Right atrium auricular region (tissue), 2 donors: ENCODE measurements at regions not wholly inside any gene's neighbourhood (a gene's known extent, or its start where the extent isn't known, plus 50 kb on each side); places are given as distances from the start of the nearest gene placed in this dataset.

ENCODE experiments used
- DNase-seq: peaks from one replicate; pipeline ENCODE4 v3.0.0-alpha.2; 2019; ENCODE audit warnings: low spot score
- H3K27ac ChIP-seq, 2 donors: fragments of 200-600 bp; sonication (generic); 1 replicate in 1 of 2; 2 replicates in 1 of 2; pipeline ENCODE4 v1.5.1; 2016 to 2019
- H3K27me3 ChIP-seq, 2 donors: fragments of 200-600 bp; sonication (generic); one replicate each; pipeline versions ENCODE4 v1.5.1 to v1.6.0; 2017 to 2019
- H3K36me3 ChIP-seq: fragments of 200-600 bp; sonication (generic); one replicate; pipeline ENCODE4 v1.5.1; 2016
- H3K4me1 ChIP-seq, 2 donors: fragments of 200-600 bp; sonication (generic); one replicate each; pipeline versions ENCODE4 v1.5.1 to v1.6.0; 2017 to 2019
- H3K4me3 ChIP-seq, 2 donors: fragments of 200-600 bp; sonication (generic); 1 replicate in 1 of 2; 2 replicates in 1 of 2; pipeline ENCODE4 v1.5.1; 2017 to 2019; ENCODE audit warnings: mild to moderate bottlenecking in 1 of 2, moderate library complexity in 1 of 2
- H3K9me3 ChIP-seq, 2 donors: fragments of 200-600 bp; sonication (generic); one replicate each; pipeline ENCODE4 v1.5.1; 2019
- CTCF ChIP-seq, 2 donors: fragments of 200-600 bp; sonication (generic); IDR thresholded peaks; one replicate each; pipeline ENCODE4 v1.5.1; 2019; ENCODE audit warnings: antibody characterized with exemption in 2 of 2

GRCh38 chr10:111921821-111922220, 261.7 kb downstream of the GPAM start:
- H3K36me3 ChIP-seq, result no peaks in the 10 kb centered on the region
- H3K9me3 ChIP-seq, result no peaks in the 10 kb centered on the region
- no peak for TF ChIP-seq CTCF (IDR thresholded peaks at IDR 0.05)
- no peak overlapping the region for H3K4me3 ChIP-seq
- H3K27ac ChIP-seq, result no peak overlapping the region
- no peaks in the 10 kb centered on the region for H3K27me3 ChIP-seq
- H3K4me1 ChIP-seq, result no peaks in the 10 kb centered on the region
- DNase-seq, result no peak

DNA sequence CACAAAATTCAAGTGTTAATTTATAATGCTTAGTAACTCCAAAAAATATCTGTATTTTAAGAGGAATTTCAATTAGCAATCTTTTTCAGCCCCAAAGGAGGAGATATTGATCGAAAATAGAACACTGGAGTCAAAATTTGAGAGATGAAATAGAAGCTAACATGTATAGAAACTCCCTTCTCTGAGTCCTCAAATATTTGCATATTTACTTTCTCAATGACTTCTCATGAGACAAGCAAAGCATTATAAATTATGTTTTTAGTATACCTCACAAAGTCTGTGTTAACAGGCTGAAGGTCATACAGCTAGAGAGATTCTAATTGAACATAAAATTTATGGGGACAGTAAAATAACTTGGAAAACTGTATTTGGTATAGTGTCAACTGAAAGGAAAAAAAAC, 260.5 kb downstream of the GPAM start:
- Histone ChIP-seq H3K4me3 (no peak overlapping the region), H3K4me1 (no peaks in the 10 kb centered on the region), H3K27me3 (no peaks in the 10 kb centered on the region), H3K27ac (no peak overlapping the region), H3K9me3 (no peaks in the 10 kb centered on the region), H3K36me3 (no peaks in the 10 kb centered on the region)
- no peak for DNase-seq
- no peak for TF ChIP-seq CTCF (IDR thresholded peaks at IDR 0.05)

DNA sequence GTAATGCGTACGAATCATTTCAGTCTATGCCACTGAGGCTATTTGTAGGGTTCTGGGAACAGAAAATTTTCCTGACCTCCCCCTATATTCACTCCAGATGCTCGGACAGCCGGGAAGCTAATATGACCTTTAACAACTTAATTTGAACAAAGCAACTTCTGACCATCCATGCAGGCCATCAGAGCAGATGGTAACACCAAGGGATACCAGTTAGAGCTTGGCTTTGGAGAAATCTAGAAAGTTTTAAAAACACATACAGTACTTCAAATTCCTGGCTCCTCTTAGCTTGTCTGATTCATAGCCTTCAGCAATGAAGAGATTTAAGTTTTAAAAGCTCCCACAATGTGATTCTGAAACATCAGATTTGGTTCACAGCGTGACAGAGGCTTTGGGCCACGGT, 257.3 kb downstream of the GPAM start:
- H3K36me3 ChIP-seq, result no peaks in the 10 kb centered on the region
- DNase-seq, result no peak
- H3K27me3 ChIP-seq, result no peaks in the 10 kb centered on the region
- no peak overlapping the region for H3K4me3 ChIP-seq
- H3K4me1 ChIP-seq, result no peaks in the 10 kb centered on the region
- no peak overlapping the region for H3K27ac ChIP-seq
- no peak for TF ChIP-seq CTCF (IDR thresholded peaks at IDR 0.05)
- peaks cover 0 to 7% of the 10 kb centered on the region in 2 donors for H3K9me3 ChIP-seq

DNA sequence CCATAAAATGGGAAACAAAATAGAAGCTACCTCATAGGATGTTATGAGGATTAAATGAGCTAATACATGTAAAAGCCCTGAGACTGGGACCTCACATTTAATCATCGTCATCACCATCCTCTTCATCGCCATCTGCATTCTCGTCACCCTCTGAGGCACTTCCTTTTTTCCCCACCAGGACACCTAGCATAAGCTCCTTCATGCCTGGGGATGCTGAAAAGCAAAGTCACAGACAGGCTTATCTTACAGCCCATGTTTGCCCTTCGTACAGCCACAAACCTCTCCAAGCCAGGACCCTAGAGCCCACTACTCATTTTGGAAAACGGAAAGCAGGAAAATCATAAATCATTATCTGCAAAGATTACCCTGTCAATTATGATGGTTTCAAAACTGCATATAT, 249.6 kb downstream of the GPAM start:
- Histone ChIP-seq H3K36me3 (no peaks in the 10 kb centered on the region), H3K27ac (no peak overlapping the region), H3K4me1 (no peaks in the 10 kb centered on the region), H3K9me3 (peaks cover 0 to 10% of the 10 kb centered on the region in 2 donors), H3K4me3 (no peak overlapping the region), H3K27me3 (no peaks in the 10 kb centered on the region)
- DNase-seq, result no peak
- TF ChIP-seq CTCF (IDR thresholded peaks at IDR 0.05), result no peak

GRCh38 chr10:111934931-111935330, 248.6 kb downstream of the GPAM start:
- Histone ChIP-seq H3K4me1 (no peaks in the 10 kb centered on the region), H3K27ac (no peak overlapping the region), H3K4me3 (no peak overlapping the region), H3K9me3 (peaks cover 0 to 4% of the 10 kb centered on the region in 2 donors), H3K27me3 (no peaks in the 10 kb centered on the region), H3K36me3 (no peaks in the 10 kb centered on the region)
- no peak for TF ChIP-seq CTCF (IDR thresholded peaks at IDR 0.05)
- no peak for DNase-seq

- H3K4me1 ChIP-seq, result no peaks in the 10 kb centered on the region
- no peaks in the 10 kb centered on the region for H3K27me3 ChIP-seq
- no peak for DNase-seq
- no peak overlapping the region for H3K4me3 ChIP-seq
- peaks cover 0 to 4% of the 10 kb centered on the region in 2 donors for H3K9me3 ChIP-seq
- TF ChIP-seq CTCF (IDR thresholded peaks at IDR 0.05), result no peak
- no peaks in the 10 kb centered on the region for H3K36me3 ChIP-seq
- H3K27ac ChIP-seq, result no peak overlapping the region
Observed at GRCh38 chr10:111936143-111936542, 247.4 kb downstream of the GPAM start.
